Cardiac muscle cell (in vitro differentiated cells and primary cell): ENCODE measurements at regions not wholly inside any gene's neighbourhood (a gene's known extent, or its start where the extent isn't known, plus 50 kb on each side); places are given as distances from the start of the nearest gene placed in this dataset.

Experiments used
- DNase-seq, 2 donors: peaks; one replicate each; pipeline versions ENCODE4 v3.0.0 to v3.0.0-alpha.2; 2010 to 2017; ENCODE audit warnings: low read depth in 1 of 2, low spot score in 1 of 2
- H3K27ac ChIP-seq: fragments of 200-600 bp; sonication (generic); 2 replicates; pipeline ENCODE4 v1.5.1; 2016
- H3K27me3 ChIP-seq: fragments of 200-600 bp; sonication (generic); 2 replicates; pipeline ENCODE4 v1.6.0; 2016; ENCODE audit warnings: control low read depth
- H3K36me3 ChIP-seq: fragments of 200-600 bp; sonication (generic); 2 replicates; pipeline ENCODE4 v1.5.1; 2016; ENCODE audit warnings: control low read depth
- H3K4me1 ChIP-seq: fragments of 200-600 bp; sonication (generic); 2 replicates; pipeline ENCODE4 v1.8.1; 2017; ENCODE audit warnings: low read depth, mild to moderate bottlenecking, mixed run types
- H3K4me3 ChIP-seq: fragments of 200-600 bp; sonication (generic); 2 replicates; pipeline ENCODE4 v1.5.1; 2016; ENCODE audit warnings: mild to moderate bottlenecking
- H3K9me3 ChIP-seq: fragments of 200-600 bp; sonication (generic); 2 replicates; pipeline ENCODE4 v1.5.1; 2017; ENCODE audit warnings: low read depth, mild to moderate bottlenecking, control low read depth
- CTCF ChIP-seq: IDR thresholded peaks from 2 replicates; pipeline ENCODE4 v1.5.1; 2012; ENCODE audit warnings: low read depth, mild to moderate bottlenecking, low read length

GRCh38 chr10:71076473-71077142 lies 135.8 kb upstream of the UNC5B start:
- H3K27ac ChIP-seq, result no peak overlapping the region
- no peaks in the 10 kb centered on the region for H3K36me3 ChIP-seq
- no peaks in the 10 kb centered on the region for H3K9me3 ChIP-seq
- no peaks in the 10 kb centered on the region for H3K27me3 ChIP-seq
- no peak for DNase-seq
- TF ChIP-seq CTCF, result no peak
- H3K4me3 ChIP-seq, result no peak overlapping the region
- H3K4me1 ChIP-seq, result peaks cover 26% of the 10 kb centered on the region

GRCh38 chr10:71077143-71077581 lies 135.2 kb upstream of the UNC5B start:
- TF ChIP-seq CTCF, result no peak
- Histone ChIP-seq H3K27me3 (no peaks in the 10 kb centered on the region), H3K4me3 (no peak overlapping the region), H3K9me3 (no peaks in the 10 kb centered on the region), H3K27ac (no peak overlapping the region), H3K4me1 (peaks cover 26% of the 10 kb centered on the region), H3K36me3 (no peaks in the 10 kb centered on the region)
- DNase-seq, result no peak

- no peak overlapping the region for H3K27ac ChIP-seq
- no peaks in the 10 kb centered on the region for H3K9me3 ChIP-seq
- H3K4me3 ChIP-seq, result no peak overlapping the region
- no peak for DNase-seq
- H3K27me3 ChIP-seq, result no peaks in the 10 kb centered on the region
- H3K4me1 ChIP-seq, result peaks cover 26% of the 10 kb centered on the region
- no peak for TF ChIP-seq CTCF
- H3K36me3 ChIP-seq, result no peaks in the 10 kb centered on the region
These were observed 134.4 kb upstream of the UNC5B start for GRCh38 chr10:71077796-71078453.

GRCh38 chr10:71078454-71079145 lies 133.8 kb upstream of the UNC5B start:
- no peak for DNase-seq
- Histone ChIP-seq H3K27me3 (no peaks in the 10 kb centered on the region), H3K9me3 (no peaks in the 10 kb centered on the region), H3K36me3 (no peaks in the 10 kb centered on the region), H3K4me3 (no peak overlapping the region), H3K4me1 (peaks cover 26% of the 10 kb centered on the region), H3K27ac (no peak overlapping the region)
- no peak for TF ChIP-seq CTCF

GRCh38 chr10:71079761-71080380 lies 132.5 kb upstream of the UNC5B start:
- Histone ChIP-seq H3K36me3 (no peaks in the 10 kb centered on the region), H3K27me3 (no peaks in the 10 kb centered on the region), H3K4me3 (no peak overlapping the region), H3K27ac (no peak overlapping the region), H3K4me1 (peaks cover 20% of the 10 kb centered on the region), H3K9me3 (no peaks in the 10 kb centered on the region)
- TF ChIP-seq CTCF, result no peak
- no peak for DNase-seq
